Suprapubic skin (tissue), 4 donors: ENCODE measurements at regions not wholly inside any gene's neighbourhood (a gene's known extent, or its start where the extent isn't known, plus 50 kb on each side); places are given as distances from the start of the nearest gene placed in this dataset.

Source experiments
- CTCF ChIP-seq, 2 donors: fragments of 200-600 bp in 1 of 2; fragments of 450-650 bp in 1 of 2; sonication (generic) in 1 of 2; IDR thresholded peaks; one replicate each; pipeline ENCODE4 v1.5.1; 2016 to 2019; ENCODE audit warnings: antibody characterized with exemption in 2 of 2, mild to moderate bottlenecking in 1 of 2, moderate library complexity in 1 of 2
- POLR2A ChIP-seq, 2 donors: fragments of 450-650 bp; IDR thresholded peaks; one replicate each; pipeline ENCODE4 v1.6.1; 2017; ENCODE audit warnings: antibody characterized with exemption in 2 of 2, mild to moderate bottlenecking in 2 of 2, moderate library complexity in 2 of 2
- POLR2AphosphoS5 ChIP-seq, 3 donors: sonication (generic); formaldehyde crosslinking; IDR thresholded peaks; one replicate each; pipeline ENCODE4 v1.6.1; 2017; ENCODE audit warnings: antibody characterized with exemption in 3 of 3

GRCh38 chr14:100653409-100653808, 66.2 kb upstream of the BEGAIN start:
- TF ChIP-seq POLR2A (IDR thresholded peaks at IDR 0.05): no peak
- TF ChIP-seq CTCF (IDR thresholded peaks at IDR 0.05): peak in 1 of 2 donors; percentile 37
- TF ChIP-seq POLR2AphosphoS5 (IDR thresholded peaks at IDR 0.05): no peak
